AG09309 (cell line): ENCODE measurements at regions not wholly inside any gene's neighbourhood (a gene's known extent, or its start where the extent isn't known, plus 50 kb on each side); places are given as distances from the start of the nearest gene placed in this dataset.

Experiments
- DNase-seq: peaks from one replicate; pipeline ENCODE4 v3.0.0-alpha.2; 2010; ENCODE audit warnings: low read depth
- H3K4me3 ChIP-seq: 2 replicates; pipeline ENCODE4 v1.5.1; 2011; ENCODE audit warnings: mild to moderate bottlenecking, low read depth, low read length, moderate library complexity; ENCODE audit not compliant: control insufficient read depth
- CTCF ChIP-seq: IDR thresholded peaks from 2 replicates; pipeline ENCODE4 v1.5.1; 2011; ENCODE audit warnings: mild to moderate bottlenecking, low read depth, low read length, inconsistent platforms; ENCODE audit not compliant: insufficient read depth, control insufficient read depth; ENCODE audit errors: missing control alignments

GRCh38 chr2:175308005-175308404 lies 126.5 kb upstream of the ATP5MC3 start:
- H3K4me3 ChIP-seq = no peak overlapping the region

DNA sequence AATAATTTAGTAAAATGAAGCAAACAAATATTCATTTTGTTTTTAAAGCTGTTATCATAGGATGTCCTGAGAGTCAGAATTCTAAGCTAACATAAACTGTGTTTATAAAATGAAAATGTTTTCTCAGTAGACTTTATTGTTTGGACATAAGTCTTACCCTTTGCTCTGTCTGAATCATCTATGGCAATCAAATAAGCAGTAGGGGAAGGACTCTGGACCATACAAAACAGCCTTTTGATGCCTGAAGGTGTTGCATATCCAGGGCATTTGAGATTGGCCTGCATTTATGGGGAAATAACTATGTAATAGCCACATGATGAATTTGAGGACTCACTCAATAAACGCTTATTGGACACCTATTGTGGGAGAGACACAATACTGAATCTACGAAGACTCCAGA lies 123.0 kb upstream of the ATP5MC3 start:
- DNase-seq = no peak
- H3K4me3 ChIP-seq = no peak overlapping the region
- no peak for TF ChIP-seq CTCF

More at GRCh38 chr2:175308005-175308404, 126.5 kb upstream of the ATP5MC3 start:
- no peak for DNase-seq
- TF ChIP-seq CTCF = no peak

GRCh38 chr2:175293776-175294175 lies 112.3 kb upstream of the ATP5MC3 start:
- DNase-seq = no peak
- H3K4me3 ChIP-seq = no peak overlapping the region
- no peak for TF ChIP-seq CTCF

DNA sequence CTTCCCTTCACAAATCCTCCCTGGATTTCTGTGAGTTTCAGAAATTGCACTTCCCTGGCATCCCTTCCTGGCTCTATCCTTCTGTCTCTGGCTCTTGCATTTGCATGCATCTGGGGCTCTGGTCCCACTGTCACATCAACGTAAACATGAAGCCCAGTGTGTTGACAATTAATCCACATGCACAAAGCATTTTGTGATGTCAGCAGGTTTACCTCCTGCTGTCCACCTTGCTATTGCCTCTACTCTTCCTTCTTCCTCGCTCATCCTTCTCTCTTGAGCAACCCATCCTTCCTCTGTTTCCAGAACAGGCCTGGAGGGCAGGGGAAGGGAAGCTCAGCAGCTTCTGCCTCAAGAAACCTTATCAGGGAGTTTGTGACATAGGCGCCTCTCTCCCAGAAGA lies 111.7 kb upstream of the ATP5MC3 start:
- DNase-seq = no peak
- no peak for TF ChIP-seq CTCF
- no peak overlapping the region for H3K4me3 ChIP-seq

DNA sequence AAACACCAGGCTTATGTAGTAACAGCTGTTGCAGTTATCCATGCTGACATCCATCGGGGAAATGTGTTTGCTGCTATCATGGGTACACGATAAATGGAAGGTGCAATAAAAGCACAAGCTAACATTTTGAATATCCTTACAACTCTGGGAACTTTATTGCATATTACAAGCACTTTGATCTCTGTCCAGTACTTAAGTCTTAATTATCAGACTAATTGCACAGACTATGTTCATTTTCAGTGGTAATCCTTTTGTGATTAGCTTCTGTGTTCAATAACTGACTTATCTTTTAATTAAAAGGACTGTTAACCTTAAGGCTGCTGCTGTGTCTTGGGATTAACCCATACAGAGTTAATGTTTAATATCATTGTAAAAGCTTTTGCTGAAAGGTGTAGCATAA lies 101.4 kb upstream of the ATP5MC3 start:
- no peak for TF ChIP-seq CTCF
- H3K4me3 ChIP-seq = no peak overlapping the region
- DNase-seq = no peak

- H3K4me3 ChIP-seq = no peak overlapping the region
- DNase-seq = peak; percentile 3
- TF ChIP-seq CTCF = peak; percentile 43
Measured at GRCh38 chr2:175282300-175282699, 100.8 kb upstream of the ATP5MC3 start.

- no peak overlapping the region for H3K4me3 ChIP-seq
- no peak for TF ChIP-seq CTCF
- DNase-seq = no peak
Measured at GRCh38 chr2:175277772-175278171, 96.3 kb upstream of the ATP5MC3 start.
